SK-N-SH treated with all-trans-retinoic acid at 6 μM for 48 hours (cell line): ENCODE measurements at regions not wholly inside any gene's neighbourhood (a gene's known extent, or its start where the extent isn't known, plus 50 kb on each side); places are given as distances from the start of the nearest gene placed in this dataset.

Experiments used
- BACH2 ChIP-seq: fragments of 250-450 bp; sonication (Bioruptor Pico); IDR thresholded peaks from 2 replicates; pipeline ENCODE4 v1.9.0; 2021; ENCODE audit warnings: mild to moderate bottlenecking, borderline replicate concordance
- RARB ChIP-seq: fragments of 250-450 bp; sonication (Bioruptor Pico); IDR thresholded peaks from 2 replicates; pipeline ENCODE4 v1.8.0; 2021; ENCODE audit warnings: mild to moderate bottlenecking, moderate library complexity
- TCF4 ChIP-seq: fragments of 250-450 bp; sonication (Bioruptor Pico); IDR thresholded peaks from 2 replicates; pipeline ENCODE4 v1.8.0; 2021; ENCODE audit warnings: mild to moderate bottlenecking, moderate library complexity, borderline replicate concordance
- TOX ChIP-seq: fragments of 250-450 bp; sonication (Bioruptor Pico); IDR thresholded peaks from 2 replicates; pipeline ENCODE4 v1.8.0; 2021; ENCODE audit warnings: mild to moderate bottlenecking, moderate library complexity, borderline replicate concordance
- ZC3H10 ChIP-seq: fragments of 250-450 bp; sonication (Bioruptor Pico); IDR thresholded peaks from 2 replicates; pipeline ENCODE4 v1.5.1; 2021; ENCODE audit warnings: mild to moderate bottlenecking, moderate library complexity
- ZFP3 ChIP-seq: fragments of 250-450 bp; sonication (Bioruptor Pico); IDR thresholded peaks from 2 replicates; pipeline ENCODE4 v1.5.0; 2020; ENCODE audit warnings: mild to moderate bottlenecking, moderate library complexity
- ZFP30 ChIP-seq: fragments of 450-650 bp; formaldehyde crosslinking; IDR thresholded peaks from 2 replicates; pipeline ENCODE4 v1.5.0; 2022; ENCODE audit warnings: mild to moderate bottlenecking, moderate library complexity
- ZNF565 ChIP-seq: fragments of 450-650 bp; formaldehyde crosslinking; conservative IDR thresholded peaks from 2 replicates; pipeline ENCODE4 v1.5.0; 2020; ENCODE audit warnings: low read depth, mild to moderate bottlenecking, moderate library complexity
- ZNF70 ChIP-seq: fragments of 450-650 bp; formaldehyde crosslinking; IDR thresholded peaks from 2 replicates; pipeline ENCODE4 v1.5.0; 2020; ENCODE audit warnings: mild to moderate bottlenecking, moderate library complexity
- ZNF8 ChIP-seq: fragments of 450-650 bp; formaldehyde crosslinking; IDR thresholded peaks from 2 replicates; pipeline ENCODE4 v1.5.0; 2020; ENCODE audit warnings: mild to moderate bottlenecking, moderate library complexity
- TF ChIP-seq, protein P1 (sequence below): fragments of 250-450 bp; sonication (Bioruptor Pico); IDR thresholded peaks from 2 replicates; pipeline ENCODE4 v1.8.0; 2020; ENCODE audit warnings: mild to moderate bottlenecking, moderate library complexity, borderline replicate concordance
- TF ChIP-seq, protein P2 (sequence below): fragments of 250-450 bp; sonication (Bioruptor Pico); IDR thresholded peaks from 2 replicates; pipeline ENCODE4 v1.5.1; 2020; ENCODE audit warnings: low read depth, mild to moderate bottlenecking, moderate library complexity
- TF ChIP-seq, protein P3 (sequence below): fragments of 250-450 bp; sonication (Bioruptor Pico); IDR thresholded peaks from 2 replicates; pipeline ENCODE4 v1.5.1; 2021; ENCODE audit warnings: mild to moderate bottlenecking, moderate library complexity
- TF ChIP-seq, protein P4 (sequence below): fragments of 250-450 bp; sonication (Bioruptor Pico); IDR thresholded peaks from 2 replicates; pipeline ENCODE4 v1.8.0; 2021; ENCODE audit warnings: low read depth, mild to moderate bottlenecking, moderate library complexity, borderline replicate concordance

DNA sequence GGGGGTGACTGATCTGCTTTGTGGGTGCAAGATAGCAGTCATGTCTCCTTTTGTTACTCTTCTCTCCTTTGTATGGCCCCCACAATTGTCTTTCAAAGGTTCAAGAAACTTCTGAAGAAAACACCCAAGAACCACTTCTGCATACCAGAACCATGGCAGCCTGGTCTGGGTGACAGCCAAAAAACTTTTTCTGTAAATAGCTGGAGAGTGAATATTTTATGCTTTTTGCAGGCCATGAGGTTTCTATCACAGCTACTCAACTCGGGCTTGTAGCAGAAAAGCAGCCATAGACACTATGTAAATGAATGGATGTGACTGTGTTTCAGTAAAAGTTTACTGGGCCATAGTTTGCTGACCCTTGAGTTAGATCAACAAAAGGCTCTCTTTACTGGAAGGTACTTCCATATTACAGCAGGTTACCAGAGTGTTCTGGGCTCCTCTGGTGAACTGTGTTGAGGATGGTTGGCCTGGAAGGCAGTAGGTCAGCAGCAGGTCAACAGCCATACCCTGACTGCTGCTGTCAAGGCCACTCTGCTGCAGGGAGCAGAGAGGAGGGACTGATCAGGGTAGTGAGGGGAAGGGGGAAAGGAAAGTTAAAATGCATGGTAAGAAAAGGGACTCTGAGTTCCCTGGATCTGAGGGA, 116.4 kb downstream of the GDAP2 start:
- no peak for TF ChIP-seq ZFP30 (CRISPR knock-in tag)
- TF ChIP-seq TCF4 = no peak
- no peak for TF ChIP-seq BACH2 (CRISPR knock-in tag)
- no peak for TF ChIP-seq TOX (CRISPR knock-in tag)
- TF ChIP-seq, protein P1, sequence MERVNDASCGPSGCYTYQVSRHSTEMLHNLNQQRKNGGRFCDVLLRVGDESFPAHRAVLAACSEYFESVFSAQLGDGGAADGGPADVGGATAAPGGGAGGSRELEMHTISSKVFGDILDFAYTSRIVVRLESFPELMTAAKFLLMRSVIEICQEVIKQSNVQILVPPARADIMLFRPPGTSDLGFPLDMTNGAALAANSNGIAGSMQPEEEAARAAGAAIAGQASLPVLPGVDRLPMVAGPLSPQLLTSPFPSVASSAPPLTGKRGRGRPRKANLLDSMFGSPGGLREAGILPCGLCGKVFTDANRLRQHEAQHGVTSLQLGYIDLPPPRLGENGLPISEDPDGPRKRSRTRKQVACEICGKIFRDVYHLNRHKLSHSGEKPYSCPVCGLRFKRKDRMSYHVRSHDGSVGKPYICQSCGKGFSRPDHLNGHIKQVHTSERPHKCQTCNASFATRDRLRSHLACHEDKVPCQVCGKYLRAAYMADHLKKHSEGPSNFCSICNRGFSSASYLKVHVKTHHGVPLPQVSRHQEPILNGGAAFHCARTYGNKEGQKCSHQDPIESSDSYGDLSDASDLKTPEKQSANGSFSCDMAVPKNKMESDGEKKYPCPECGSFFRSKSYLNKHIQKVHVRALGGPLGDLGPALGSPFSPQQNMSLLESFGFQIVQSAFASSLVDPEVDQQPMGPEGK = no peak
- TF ChIP-seq, protein P2, sequence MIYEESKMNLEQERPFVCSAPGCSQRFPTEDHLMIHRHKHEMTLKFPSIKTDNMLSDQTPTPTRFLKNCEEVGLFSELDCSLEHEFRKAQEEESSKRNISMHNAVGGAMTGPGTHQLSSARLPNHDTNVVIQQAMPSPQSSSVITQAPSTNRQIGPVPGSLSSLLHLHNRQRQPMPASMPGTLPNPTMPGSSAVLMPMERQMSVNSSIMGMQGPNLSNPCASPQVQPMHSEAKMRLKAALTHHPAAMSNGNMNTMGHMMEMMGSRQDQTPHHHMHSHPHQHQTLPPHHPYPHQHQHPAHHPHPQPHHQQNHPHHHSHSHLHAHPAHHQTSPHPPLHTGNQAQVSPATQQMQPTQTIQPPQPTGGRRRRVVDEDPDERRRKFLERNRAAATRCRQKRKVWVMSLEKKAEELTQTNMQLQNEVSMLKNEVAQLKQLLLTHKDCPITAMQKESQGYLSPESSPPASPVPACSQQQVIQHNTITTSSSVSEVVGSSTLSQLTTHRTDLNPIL (CRISPR knock-in tag) = no peak
- TF ChIP-seq, protein P3, sequence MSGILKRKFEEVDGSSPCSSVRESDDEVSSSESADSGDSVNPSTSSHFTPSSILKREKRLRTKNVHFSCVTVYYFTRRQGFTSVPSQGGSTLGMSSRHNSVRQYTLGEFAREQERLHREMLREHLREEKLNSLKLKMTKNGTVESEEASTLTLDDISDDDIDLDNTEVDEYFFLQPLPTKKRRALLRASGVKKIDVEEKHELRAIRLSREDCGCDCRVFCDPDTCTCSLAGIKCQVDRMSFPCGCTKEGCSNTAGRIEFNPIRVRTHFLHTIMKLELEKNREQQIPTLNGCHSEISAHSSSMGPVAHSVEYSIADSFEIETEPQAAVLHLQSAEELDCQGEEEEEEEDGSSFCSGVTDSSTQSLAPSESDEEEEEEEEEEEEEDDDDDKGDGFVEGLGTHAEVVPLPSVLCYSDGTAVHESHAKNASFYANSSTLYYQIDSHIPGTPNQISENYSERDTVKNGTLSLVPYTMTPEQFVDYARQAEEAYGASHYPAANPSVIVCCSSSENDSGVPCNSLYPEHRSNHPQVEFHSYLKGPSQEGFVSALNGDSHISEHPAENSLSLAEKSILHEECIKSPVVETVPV (CRISPR knock-in tag) = no peak
- no peak for TF ChIP-seq ZNF70 (CRISPR knock-in tag)
- no peak for TF ChIP-seq ZNF8 (CRISPR knock-in tag)
- no peak for TF ChIP-seq ZC3H10
- TF ChIP-seq, protein P4, sequence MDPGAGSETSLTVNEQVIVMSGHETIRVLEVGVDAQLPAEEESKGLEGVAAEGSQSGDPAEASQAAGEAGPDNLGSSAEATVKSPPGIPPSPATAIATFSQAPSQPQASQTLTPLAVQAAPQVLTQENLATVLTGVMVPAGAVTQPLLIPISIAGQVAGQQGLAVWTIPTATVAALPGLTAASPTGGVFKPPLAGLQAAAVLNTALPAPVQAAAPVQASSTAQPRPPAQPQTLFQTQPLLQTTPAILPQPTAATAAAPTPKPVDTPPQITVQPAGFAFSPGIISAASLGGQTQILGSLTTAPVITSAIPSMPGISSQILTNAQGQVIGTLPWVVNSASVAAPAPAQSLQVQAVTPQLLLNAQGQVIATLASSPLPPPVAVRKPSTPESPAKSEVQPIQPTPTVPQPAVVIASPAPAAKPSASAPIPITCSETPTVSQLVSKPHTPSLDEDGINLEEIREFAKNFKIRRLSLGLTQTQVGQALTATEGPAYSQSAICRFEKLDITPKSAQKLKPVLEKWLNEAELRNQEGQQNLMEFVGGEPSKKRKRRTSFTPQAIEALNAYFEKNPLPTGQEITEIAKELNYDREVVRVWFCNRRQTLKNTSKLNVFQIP (CRISPR knock-in tag) = no peak
- no peak for TF ChIP-seq RARB (CRISPR knock-in tag)
- TF ChIP-seq ZFP3 (CRISPR knock-in tag) = no peak
- no peak for TF ChIP-seq ZNF565
